Esophagus squamous epithelium (tissue), 4 donors: ENCODE measurements at regions not wholly inside any gene's neighbourhood (a gene's known extent, or its start where the extent isn't known, plus 50 kb on each side); places are given as distances from the start of the nearest gene placed in this dataset.

Experiments used
- CTCF ChIP-seq, 6 experiments: fragments of 450-650 bp in 4 of 6; fragments of 200-600 bp in 2 of 6; sonication (generic) in 2 of 6; IDR thresholded peaks; one replicate each; pipeline ENCODE4 v1.5.1; 2016 to 2019; ENCODE audit warnings: antibody characterized with exemption in 6 of 6, mild to moderate bottlenecking in 4 of 6, moderate library complexity in 4 of 6
- POLR2A ChIP-seq, 4 donors: fragments of 450-650 bp; IDR thresholded peaks; one replicate each; pipeline ENCODE4 v1.6.1; 2017; ENCODE audit warnings: antibody characterized with exemption in 4 of 4, mild to moderate bottlenecking in 4 of 4, moderate library complexity in 3 of 4

- TF ChIP-seq CTCF (IDR thresholded peaks at IDR 0.05), result no peak
- TF ChIP-seq POLR2A (IDR thresholded peaks at IDR 0.05), result no peak
Observed at GRCh38 chr7:41886262-41886900, 183.5 kb upstream of the INHBA start.
